GM23338 (cell line): ENCODE measurements at regions not wholly inside any gene's neighbourhood (a gene's known extent, or its start where the extent isn't known, plus 50 kb on each side); places are given as distances from the start of the nearest gene placed in this dataset.

Experiments used
- ATAC-seq: fragments of 200-7000 bp; cut with Tn5 transposase; 3 replicates; pipeline ENCODE4 v1.9.1; 2020
- DNase-seq: peaks from one replicate; pipeline ENCODE4 v3.0.0-alpha.2; 2015; ENCODE audit warnings: low spot score
- H2AFZ ChIP-seq: fragments of 200-600 bp; sonication (generic); 2 replicates; pipeline ENCODE4 v1.8.0; 2016; ENCODE audit warnings: antibody characterized with exemption, mild to moderate bottlenecking, moderate library complexity
- H3F3A ChIP-seq: fragments of 200-600 bp; sonication (generic); replicated peaks from 2 replicates; pipeline ENCODE4 v1.8.0; 2017; ENCODE audit warnings: antibody characterized with exemption, mixed run types, low read depth
- H3K27ac ChIP-seq: fragments of 200-600 bp; sonication (generic); 2 replicates; pipeline ENCODE4 v1.6.1; 2016; ENCODE audit warnings: low read depth
- H3K27me3 ChIP-seq: fragments of 200-600 bp; sonication (generic); 2 replicates; pipeline ENCODE4 v1.8.0; 2016; ENCODE audit warnings: mild to moderate bottlenecking, mixed run types, moderate library complexity; ENCODE audit not compliant: insufficient read depth
- H3K36me3 ChIP-seq: fragments of 200-600 bp; sonication (generic); 2 replicates; pipeline ENCODE4 v1.8.0; 2016; ENCODE audit warnings: mild to moderate bottlenecking; ENCODE audit not compliant: insufficient read depth
- H3K4me1 ChIP-seq: fragments of 200-600 bp; sonication (generic); 2 replicates; pipeline ENCODE4 v1.8.0; 2016; ENCODE audit warnings: mild to moderate bottlenecking, moderate library complexity; ENCODE audit not compliant: insufficient read depth
- H3K4me2 ChIP-seq: fragments of 200-600 bp; sonication (generic); 2 replicates; pipeline ENCODE4 v1.7.1; 2017; ENCODE audit warnings: mixed run types
- H3K4me3 ChIP-seq: fragments of 200-600 bp; sonication (generic); 2 replicates; pipeline ENCODE4 v1.6.1; 2016; ENCODE audit warnings: mixed run types
- H3K79me2 ChIP-seq: fragments of 200-600 bp; sonication (generic); replicated peaks from 2 replicates; pipeline ENCODE4 v1.8.0; 2017; ENCODE audit warnings: mild to moderate bottlenecking; ENCODE audit not compliant: insufficient read depth
- H3K9me2 ChIP-seq: fragments of 200-600 bp; sonication (generic); 2 replicates; pipeline ENCODE4 v1.8.0; 2017; ENCODE audit not compliant: insufficient read depth
- H4K20me1 ChIP-seq: fragments of 200-600 bp; sonication (generic); replicated peaks from 2 replicates; pipeline ENCODE4 v1.8.0; 2017; ENCODE audit warnings: mild to moderate bottlenecking; ENCODE audit not compliant: insufficient read depth
- H3K27ac Mint-ChIP-seq: 2 replicates; pipeline ENCODE4 v1.8.0; 2020; ENCODE audit warnings: inconsistent platforms, mild to moderate bottlenecking, moderate library complexity, mixed read lengths
- H3K27me3 Mint-ChIP-seq: 3 replicates; pipeline ENCODE4 v1.8.0; 2022; ENCODE audit warnings: low read depth, mild to moderate bottlenecking, moderate library complexity, mixed read lengths, inconsistent platforms; ENCODE audit not compliant: insufficient read depth, poor library complexity
- H3K36me3 Mint-ChIP-seq: 3 replicates; pipeline ENCODE4 v1.8.0; 2021; ENCODE audit warnings: low read depth, mild to moderate bottlenecking, inconsistent platforms, moderate library complexity, mixed read lengths
- H3K4me1 Mint-ChIP-seq: 3 replicates; pipeline ENCODE4 v1.8.0; 2020; ENCODE audit warnings: mild to moderate bottlenecking, inconsistent platforms, mixed read lengths
- H3K4me3 Mint-ChIP-seq: 3 replicates; pipeline ENCODE4 v1.8.0; 2021; ENCODE audit warnings: moderate library complexity, mild to moderate bottlenecking, inconsistent platforms, mixed read lengths
- H3K9me3 Mint-ChIP-seq: 3 replicates; pipeline ENCODE4 v1.8.0; 2020; ENCODE audit warnings: moderate library complexity, mild to moderate bottlenecking, inconsistent platforms, mixed read lengths
- CREB1 ChIP-seq: fragments of 250-450 bp; sonication (Bioruptor Pico); IDR thresholded peaks from 2 replicates; pipeline ENCODE4 v1.5.0; 2020; ENCODE audit warnings: low read depth, mild to moderate bottlenecking, moderate library complexity
- CTCF ChIP-seq, 2 experiments: fragments of 200-600 bp in 1 of 2; sonication (generic) in 1 of 2; conservative IDR thresholded peaks; 2 replicates each; pipeline versions ENCODE4 v1.5.1 to v1.6.1; 2016 to 2017; ENCODE audit warnings: antibody characterized with exemption in 2 of 2, low read depth in 2 of 2, mild to moderate bottlenecking in 2 of 2, moderate library complexity in 1 of 2
- ETS1 ChIP-seq: IDR thresholded peaks from 2 replicates; pipeline ENCODE4 v1.6.1; 2016; ENCODE audit warnings: antibody characterized with exemption
- EZH2 ChIP-seq: fragments of 200-600 bp; sonication (generic); IDR thresholded peaks from one replicate; pipeline ENCODE4 v1.8.0; 2017; ENCODE audit warnings: antibody characterized with exemption, mild to moderate bottlenecking, low read depth; ENCODE audit not compliant: unreplicated experiment
- EZH2phosphoT487 ChIP-seq: fragments of 200-600 bp; sonication (generic); IDR thresholded peaks from one replicate; pipeline ENCODE4 v1.8.1; 2018; ENCODE audit warnings: antibody characterized with exemption; ENCODE audit not compliant: unreplicated experiment
- JUNB ChIP-seq: IDR thresholded peaks from one replicate; pipeline ENCODE4 v1.6.1; 2016; ENCODE audit warnings: antibody characterized with exemption; ENCODE audit not compliant: unreplicated experiment
- NANOG ChIP-seq: IDR thresholded peaks from 2 replicates; pipeline ENCODE4 v1.6.1; 2016; ENCODE audit warnings: antibody characterized with exemption, borderline replicate concordance
- POLR2AphosphoS5 ChIP-seq: IDR thresholded peaks from 2 replicates; pipeline ENCODE4 v1.6.1; 2016; ENCODE audit warnings: antibody characterized with exemption, low read depth
- REST ChIP-seq: IDR thresholded peaks from one replicate; pipeline ENCODE4 v1.6.1; 2018; ENCODE audit warnings: antibody characterized with exemption; ENCODE audit not compliant: unreplicated experiment
- STAT1 ChIP-seq: IDR thresholded peaks from one replicate; pipeline ENCODE4 v1.6.1; 2016; ENCODE audit warnings: antibody characterized with exemption; ENCODE audit not compliant: unreplicated experiment
- ZNF114 ChIP-seq: fragments of 250-450 bp; sonication (Bioruptor Pico); IDR thresholded peaks from 2 replicates; pipeline ENCODE4 v1.5.0; 2020; ENCODE audit warnings: mild to moderate bottlenecking, moderate library complexity
- ZNF331 ChIP-seq: fragments of 250-450 bp; sonication (Bioruptor Pico); IDR thresholded peaks from 2 replicates; pipeline ENCODE4 v1.5.0; 2020; ENCODE audit warnings: low read depth, mild to moderate bottlenecking, moderate library complexity
- ZNF462 ChIP-seq: fragments of 250-450 bp; sonication (Bioruptor Pico); IDR thresholded peaks from 2 replicates; pipeline ENCODE4 v1.5.0; 2020; ENCODE audit warnings: mild to moderate bottlenecking, moderate library complexity

GRCh38 chr4:18480342-18480741 lies 458.8 kb upstream of the LCORL start:
- H2AFZ ChIP-seq, result no peak overlapping the region
- no peak overlapping the region for H3K27ac Mint-ChIP-seq
- no peaks in the 10 kb centered on the region for H3K79me2 ChIP-seq
- peaks cover 5% of the 10 kb centered on the region; the same call in 1 of the 2 replicates for H3K36me3 ChIP-seq
- no peak for DNase-seq
- H3K36me3 Mint-ChIP-seq, result peaks cover 26% of the 10 kb centered on the region
- peaks cover 38% of the 10 kb centered on the region for H3K9me3 Mint-ChIP-seq
- no peak overlapping the region for H3K27ac ChIP-seq
- H3F3A ChIP-seq, result no peaks in the 10 kb centered on the region
- no peak overlapping the region for H3K4me2 ChIP-seq
- H3K27me3 ChIP-seq, result no peaks in the 10 kb centered on the region
- no peaks in the 10 kb centered on the region for H3K4me1 ChIP-seq
- peaks cover 1% of the 10 kb centered on the region for H3K27me3 Mint-ChIP-seq
- TF ChIP-seq CREB1 (CRISPR knock-in tag), result no peak
- no peak for TF ChIP-seq POLR2AphosphoS5
- no peak for TF ChIP-seq EZH2phosphoT487
- no peak for TF ChIP-seq EZH2
- no peak for TF ChIP-seq ZNF114 (CRISPR knock-in tag)
- TF ChIP-seq JUNB, result no peak
- TF ChIP-seq ZNF331 (CRISPR knock-in tag), result no peak
- TF ChIP-seq ZNF462 (CRISPR knock-in tag), result no peak
- TF ChIP-seq STAT1, result no peak
- no peak for TF ChIP-seq REST
- TF ChIP-seq ETS1, result no peak
- no peak for TF ChIP-seq CTCF (conservative IDR thresholded peaks at IDR 0.05; ENCODE audit: low read depth in 2 of 2)
- no peak for TF ChIP-seq NANOG
- peaks cover 13% of the 10 kb centered on the region; the same call in 2 of the 3 replicates for H3K4me1 Mint-ChIP-seq
- H3K4me3 ChIP-seq, result no peak overlapping the region
- H3K9me2 ChIP-seq, result no peaks in the 10 kb centered on the region; the same call in 1 of the 2 replicates
- no peak overlapping the region for H3K4me3 Mint-ChIP-seq
- no peak for ATAC-seq
- H4K20me1 ChIP-seq, result no peaks in the 10 kb centered on the region
